OCI-M1 (cell line): ENCODE measurements at regions not wholly inside any gene's neighbourhood (a gene's known extent, or its start where the extent isn't known, plus 50 kb on each side); places are given as distances from the start of the nearest gene placed in this dataset.

ENCODE experiments used
- DNase-seq: peaks from one replicate; lab custom pipeline; 2025; lab: John Stamatoyannopoulos, UW

DNA sequence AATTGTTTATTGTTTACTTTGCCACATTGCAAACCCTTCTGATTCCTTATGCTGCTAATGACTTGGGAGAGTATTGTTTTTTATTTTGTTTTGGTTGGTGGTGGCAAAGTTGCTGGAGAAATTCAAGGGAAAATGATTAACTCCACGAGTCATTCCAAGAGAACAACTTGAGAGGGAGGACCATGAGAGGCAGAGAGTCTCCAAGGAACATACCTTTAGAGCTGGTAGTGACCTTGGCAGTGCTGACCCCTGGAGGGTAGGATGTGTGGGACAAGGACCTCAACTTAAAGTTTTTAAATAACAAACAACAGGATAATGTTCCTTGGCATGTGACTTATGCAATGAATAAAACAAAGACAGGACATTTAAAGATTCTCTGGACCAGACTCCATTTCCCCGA is 139.7 kb downstream of the LRRC70 start:
- peak; percentile 20 for DNase-seq

DNA sequence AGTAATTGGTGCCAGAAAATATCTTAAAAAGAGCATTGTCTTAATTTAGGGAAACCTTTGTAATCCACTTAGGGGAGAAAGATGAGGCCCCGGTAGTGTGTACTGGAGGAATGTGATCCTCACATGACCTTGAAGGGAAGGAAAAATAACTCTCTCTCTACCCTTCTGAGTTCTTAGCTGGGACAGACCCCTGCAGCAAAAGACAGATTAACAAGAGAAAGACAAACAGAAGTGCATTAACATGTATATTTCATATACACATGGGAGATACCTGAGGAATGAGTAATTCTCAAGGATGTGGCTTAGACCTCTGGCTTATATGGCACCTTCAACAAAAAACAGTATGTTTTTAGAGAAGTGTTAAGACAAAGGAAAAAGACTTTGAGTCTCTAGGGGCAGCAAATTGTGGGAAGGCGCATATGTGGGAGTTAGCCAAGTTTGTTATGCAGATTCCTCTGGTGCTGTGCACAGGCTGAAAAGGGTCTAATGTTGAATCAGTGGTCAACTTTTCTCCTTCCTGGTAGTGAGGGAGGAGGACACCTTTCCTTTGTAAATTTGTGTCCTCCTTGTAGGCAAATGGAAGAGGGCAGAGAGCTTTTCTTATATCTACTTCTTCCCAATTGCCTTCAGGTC is 138.8 kb downstream of the LRRC70 start:
- DNase-seq = no peak

DNA sequence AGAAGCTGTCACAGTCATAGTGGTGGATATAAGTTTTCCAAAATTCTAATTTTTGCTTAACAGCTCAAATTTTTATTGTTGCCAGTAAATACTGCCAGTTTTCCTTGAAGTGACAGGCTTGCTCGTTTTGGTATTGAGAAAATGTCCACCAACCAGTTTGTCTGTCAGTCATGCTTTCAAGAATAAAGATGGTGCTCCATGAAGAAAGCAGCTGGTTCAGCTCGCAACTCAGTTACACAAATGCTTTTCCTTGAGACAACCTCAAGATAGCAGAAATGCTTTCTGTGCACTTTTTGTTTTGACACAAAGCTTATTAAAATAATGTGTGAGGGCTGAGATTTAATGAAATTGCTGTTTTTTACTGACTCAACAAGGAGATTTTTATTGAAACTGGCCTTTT is 135.7 kb downstream of the LRRC70 start:
- no peak for DNase-seq

DNA sequence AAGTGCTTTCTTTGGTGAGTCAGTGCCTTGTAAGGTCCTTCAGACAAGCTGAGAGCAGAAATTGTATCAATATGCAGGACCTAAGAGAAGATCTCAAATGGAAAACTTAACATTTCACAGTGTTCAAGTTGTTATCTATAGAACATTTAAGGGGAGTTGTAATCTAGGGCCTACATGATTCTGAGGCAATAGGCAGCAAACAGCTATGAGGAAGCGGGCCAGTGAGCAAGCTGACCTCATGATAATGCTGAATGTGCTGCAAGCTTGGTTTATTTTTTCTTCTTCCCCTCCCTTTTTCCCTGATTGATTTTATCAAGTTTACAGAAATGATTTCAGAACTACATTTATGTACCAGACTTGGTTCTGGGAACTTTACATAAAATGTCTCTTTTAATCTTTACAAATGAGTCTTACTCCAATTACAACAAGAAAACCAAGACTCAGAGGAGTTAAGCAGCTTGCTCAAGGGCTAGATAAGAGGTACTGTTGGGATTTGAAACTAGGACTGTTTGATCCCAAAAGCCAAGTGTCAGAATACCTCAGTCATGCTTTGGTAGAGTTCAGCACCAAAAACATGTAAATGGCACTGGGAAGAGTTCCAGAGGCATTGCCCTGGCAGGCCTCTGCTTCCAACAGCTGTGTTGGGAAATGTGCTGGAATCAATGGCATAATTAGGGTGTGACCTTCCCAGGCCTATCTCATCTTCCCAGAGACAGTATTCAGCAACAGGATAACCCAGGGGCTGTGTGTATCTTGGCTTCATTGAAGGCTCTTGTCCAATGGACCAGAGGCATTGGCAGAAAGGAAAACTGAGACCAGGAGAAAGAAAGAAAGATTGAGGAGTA is 130.1 kb downstream of the LRRC70 start:
- DNase-seq = peak; percentile 74

DNA sequence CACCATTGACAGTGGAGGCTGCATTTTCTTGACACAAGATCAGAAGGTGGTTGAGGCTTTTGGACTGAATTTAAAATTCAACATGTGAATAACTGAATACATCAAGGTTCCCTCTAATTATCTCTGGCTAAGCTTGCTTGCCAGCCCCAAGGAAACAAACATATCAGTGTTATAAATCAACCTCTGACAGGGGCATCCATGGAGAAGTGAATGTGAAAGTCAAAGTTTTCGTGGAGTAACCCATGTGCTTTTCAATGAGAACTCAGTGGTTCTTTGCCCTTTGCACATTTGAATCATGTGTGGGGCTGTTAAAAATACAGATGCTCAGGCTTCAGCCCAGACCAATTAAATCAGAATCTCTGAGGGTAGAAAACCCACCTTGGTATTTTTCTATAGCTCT is 128.9 kb downstream of the LRRC70 start:
- peak; percentile 29 for DNase-seq

DNA sequence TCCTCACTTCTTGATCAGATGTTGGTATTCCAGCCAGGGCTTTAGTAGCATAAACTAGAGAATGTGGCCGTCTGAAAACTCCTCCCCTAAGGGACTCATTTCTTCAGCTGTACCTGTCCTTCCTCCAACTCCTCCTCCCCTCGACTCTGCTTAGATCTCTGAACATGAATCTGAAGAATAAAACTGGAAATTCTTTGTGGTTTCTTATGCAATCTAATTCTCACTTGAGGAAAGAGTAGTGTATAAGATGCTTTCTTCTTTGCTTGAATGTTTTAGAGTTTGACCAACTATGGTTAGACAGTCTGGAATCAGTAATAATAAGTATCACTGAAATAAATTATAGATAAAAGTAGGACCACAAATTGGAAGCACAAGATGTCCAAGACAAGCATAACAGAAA is 128.5 kb downstream of the LRRC70 start:
- DNase-seq = no peak

DNA sequence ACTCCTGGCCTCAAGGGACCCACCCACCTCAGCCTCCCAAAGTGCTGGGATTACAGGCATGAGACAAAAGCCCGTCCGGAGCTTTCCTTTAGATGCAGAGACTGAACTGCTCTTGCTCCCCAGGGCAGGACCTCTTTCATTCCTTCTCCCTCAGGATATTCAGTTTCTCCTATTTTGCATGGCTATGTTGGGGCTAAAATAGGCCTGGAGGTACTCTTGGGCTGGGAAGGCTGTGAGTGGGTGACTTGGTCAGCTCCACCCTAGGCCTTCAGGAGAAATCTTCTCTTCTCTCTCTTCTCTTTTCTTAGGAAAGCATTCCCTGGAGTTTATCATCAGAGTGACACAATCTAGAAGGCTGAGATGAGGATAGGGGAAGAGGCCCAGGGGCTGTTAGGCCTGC is 126.4 kb downstream of the LRRC70 start:
- DNase-seq = no peak

DNA sequence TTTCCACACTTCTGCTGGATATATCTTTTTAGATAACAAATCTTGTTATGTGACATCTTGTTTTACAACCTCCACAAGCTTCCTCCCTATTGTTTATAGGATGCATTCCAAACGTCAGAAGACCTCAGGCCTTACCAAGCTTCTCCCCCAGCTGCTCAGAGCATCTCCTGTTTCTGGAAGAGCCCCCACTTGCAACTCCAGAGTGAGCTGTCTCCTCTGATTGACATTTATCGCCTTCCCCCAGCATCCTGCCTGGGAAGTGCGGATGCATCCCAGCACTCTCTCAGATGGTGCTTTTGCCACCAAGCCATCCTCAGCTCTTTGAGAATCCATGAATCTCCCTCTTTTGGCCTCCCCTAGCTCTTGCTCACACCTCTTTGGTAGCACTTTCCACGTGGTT is 123.5 kb downstream of the LRRC70 start:
- DNase-seq = no peak

DNA sequence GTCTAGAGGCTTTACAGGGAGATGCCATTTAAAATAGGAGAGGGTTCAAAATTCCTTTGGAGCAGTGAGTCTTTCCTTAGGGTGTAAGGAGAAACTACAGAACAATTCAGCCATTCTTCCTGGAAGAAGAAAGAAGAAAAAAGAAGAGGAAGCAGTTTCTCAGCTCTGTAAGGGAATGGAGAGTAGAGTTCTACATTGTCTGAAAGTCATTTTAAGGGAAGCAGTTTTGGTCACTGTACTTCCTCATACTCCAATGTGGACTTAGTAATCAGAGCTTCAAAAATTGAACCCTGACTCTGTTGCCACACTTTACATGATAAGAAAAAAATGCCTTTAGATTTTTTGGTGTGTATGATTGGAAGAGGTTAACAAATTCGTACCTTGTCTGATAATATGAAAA is 122.4 kb downstream of the LRRC70 start:
- DNase-seq = peak; percentile 21

DNA sequence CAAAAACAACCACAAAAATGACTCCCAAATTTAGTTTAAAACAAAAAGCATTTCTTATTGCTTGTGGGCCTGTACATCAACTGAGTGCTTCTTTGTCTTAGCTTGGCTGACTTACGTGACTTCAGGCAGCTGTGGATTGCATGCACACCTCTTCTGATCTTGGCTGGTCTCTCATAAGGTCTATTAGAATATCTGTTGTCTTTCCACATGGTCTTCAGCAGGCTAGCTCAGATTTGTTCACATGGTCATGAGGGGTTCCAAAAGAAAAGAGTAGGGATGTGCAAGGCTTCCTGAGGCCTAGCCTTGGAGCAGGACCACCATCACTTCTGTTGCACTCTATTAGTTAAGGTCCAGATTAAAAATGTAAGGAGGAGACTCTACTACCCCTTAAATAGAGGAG is 120.1 kb downstream of the LRRC70 start:
- no peak for DNase-seq

DNA sequence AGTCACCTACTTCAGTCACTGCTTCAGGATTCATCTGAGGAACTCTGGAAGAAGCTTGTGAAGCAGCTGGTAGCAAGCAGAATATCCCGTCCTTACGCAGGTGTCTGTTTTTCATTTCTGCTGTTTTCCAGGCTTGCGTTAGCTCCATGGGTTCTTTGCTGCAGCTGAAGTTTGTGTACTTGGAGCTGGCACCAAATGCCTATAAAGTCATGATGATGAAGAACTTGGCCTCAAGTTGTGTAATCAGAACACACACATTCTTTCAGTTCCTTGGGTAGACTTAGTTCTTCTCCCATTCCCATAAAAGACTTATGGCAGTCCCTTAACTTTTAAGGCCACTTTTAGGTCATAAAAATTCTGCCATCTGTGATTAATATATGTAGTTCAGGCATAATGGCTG is 116.7 kb downstream of the LRRC70 start:
- DNase-seq = no peak

DNA sequence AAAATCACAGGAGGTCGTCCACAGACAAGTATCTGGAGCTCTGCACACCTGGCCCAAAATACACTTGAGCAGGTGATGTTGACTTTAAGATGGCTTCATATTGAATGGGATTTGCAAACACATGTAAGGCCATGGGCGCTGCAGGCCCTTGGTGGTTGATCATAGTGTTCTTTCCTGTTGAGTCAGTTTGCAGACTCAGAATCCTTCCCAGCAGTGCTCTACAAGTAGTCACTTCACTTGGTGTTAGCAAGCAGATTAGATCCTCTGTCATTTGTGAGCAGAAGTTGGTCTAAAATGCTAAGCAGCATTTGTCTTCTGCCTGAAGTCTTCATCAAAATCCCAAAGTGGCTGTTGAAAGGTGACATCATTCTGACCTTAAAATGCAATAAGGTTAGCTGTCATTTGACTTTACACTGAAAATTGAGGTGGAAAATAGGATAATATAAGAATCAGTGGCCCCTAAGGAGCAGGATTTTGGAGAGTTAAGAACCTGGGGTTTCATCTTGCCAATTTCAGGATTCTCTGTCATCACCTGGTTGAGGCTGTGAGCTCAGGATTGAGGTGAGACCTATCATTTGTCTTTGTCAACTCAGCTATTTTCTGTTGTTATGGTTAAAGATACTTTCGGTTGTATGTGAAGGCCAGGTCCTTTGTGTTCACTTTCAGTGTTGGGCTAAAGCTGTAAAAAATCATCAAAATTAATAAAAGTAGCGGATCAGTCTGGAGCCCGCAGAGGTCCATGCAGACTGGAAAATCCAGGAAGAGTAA is 114.5 kb downstream of the LRRC70 start:
- no peak for DNase-seq

DNA sequence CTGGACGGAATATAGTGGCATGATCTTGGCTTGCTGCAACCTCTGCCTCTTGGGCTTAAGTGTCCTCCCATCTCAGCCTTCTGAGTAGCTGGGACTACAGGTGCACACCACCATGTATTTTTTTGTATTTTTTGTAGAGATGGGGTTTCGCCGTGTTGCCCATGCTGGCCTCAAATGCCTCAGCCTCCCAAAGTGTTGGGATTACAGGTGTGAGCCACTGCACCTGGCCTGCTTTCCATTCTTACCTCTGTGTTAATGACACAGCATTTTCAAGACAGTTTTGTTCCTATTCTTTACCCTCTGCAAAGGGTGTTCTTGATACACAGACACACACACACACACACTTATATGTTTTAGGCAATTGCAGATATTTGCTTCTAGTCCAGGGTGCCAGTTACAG is 113.3 kb downstream of the LRRC70 start:
- no peak for DNase-seq

DNA sequence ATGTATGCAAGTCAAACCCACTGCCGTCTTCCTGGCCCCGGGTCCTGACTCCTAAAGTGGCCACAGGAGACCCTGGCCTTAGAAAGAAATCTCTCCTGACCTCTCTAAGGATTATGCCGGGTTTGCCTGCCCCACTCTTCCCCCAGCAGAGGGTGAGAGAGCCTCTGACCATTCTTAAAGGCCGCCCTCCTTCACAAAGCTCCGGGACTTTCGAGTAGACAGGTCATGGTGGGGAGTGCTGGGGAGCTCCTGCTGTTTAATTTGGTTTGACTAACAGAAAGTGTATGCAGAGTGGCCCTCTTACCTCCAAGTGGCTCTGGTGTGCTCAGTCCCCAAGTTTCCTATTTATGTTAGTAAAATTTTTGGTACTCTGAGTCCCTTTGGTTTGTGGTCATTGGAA is 111.8 kb downstream of the LRRC70 start:
- DNase-seq = no peak

DNA sequence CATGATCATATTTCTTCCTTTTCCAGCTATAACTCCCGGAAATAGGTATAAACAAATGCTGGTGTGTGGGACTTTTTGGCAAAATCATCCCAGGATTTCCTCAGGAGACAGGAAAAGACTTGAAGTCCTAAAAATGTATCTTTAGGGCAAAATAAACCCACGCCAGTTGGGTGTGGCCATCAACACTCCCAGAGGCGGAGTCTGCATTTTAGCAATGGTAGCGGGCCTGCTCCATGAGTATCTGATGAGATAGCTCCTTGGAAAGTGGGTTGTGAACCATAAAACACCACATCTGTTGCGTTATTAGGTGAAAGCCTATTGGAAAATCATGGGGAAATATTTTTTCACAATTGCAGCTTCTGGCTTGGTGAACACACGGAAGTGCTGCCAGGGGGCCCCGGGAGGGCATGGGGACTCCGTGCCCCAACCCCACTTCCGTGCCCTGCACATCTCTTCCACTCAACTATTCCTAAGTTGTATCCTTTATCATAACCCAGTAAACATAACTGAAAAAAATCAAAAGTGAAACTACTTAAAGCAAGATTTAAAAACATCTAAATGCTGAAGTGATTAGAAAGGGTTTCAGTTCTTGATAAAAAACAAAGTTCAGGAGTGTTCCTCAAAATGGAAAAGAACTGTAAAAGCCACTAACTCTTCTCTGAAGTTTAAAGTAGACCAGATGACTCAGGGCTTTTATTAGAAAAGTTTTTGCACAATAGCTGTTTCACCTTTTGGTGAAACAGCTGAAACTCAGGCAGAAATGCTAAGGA is 111.2 kb downstream of the LRRC70 start:
- DNase-seq = peak; percentile 60

DNA sequence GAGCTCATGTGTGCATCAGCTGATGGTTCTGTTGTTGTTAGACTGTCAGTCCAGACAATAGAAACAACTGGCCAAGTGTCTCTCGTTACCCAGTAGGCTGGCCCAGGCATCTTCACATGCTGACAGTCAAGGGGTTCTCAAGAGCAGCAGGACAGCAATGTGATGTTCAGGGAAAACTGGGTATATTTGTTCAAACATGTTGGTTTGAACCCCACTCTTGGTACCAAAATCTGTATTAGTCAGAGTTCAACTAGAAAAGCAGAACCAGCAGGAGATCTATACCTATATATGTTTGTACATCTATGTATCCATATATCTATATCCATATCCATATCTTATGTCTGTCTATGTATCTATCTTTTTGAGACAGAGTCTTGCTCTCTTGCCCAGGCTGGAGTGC is 108.1 kb downstream of the LRRC70 start:
- no peak for DNase-seq

DNA sequence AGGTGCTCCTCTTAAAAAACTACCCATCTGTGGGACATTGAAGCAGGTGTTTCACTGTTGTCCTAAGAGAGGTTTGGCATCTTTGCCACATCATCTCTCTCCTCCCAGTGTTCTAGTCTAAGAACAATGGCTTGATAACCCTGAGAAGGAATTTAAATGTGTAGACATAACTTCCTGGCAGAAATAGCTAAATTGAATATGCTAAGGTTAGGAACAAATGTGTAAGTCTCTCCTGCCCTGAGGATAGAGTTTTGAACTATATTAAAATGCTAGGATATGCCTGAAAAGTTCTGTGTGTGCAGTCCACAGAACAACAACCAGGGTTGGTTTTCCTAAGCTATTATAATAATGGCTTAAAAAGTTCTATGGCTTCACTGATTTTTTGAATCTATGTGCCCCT is 106.6 kb downstream of the LRRC70 start:
- no peak for DNase-seq

DNA sequence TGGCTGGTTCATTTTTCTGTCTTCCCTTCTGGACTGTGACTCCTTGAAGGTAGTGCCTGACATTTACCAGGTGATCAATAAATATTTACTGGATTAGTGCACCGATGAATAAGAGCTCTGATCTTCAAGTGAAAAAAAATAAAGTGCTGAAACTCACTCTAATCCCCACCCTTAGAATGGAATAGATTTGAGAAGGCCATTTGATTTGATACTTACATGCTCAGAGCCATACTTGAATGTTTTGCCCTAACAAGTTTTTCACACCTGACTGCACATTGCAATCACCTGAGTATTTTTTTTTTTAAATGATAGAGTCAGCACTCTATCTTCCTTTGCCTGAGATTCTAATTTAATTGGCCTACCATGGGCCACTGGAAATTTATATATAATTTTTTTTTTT is 105.7 kb downstream of the LRRC70 start:
- no peak for DNase-seq

DNA sequence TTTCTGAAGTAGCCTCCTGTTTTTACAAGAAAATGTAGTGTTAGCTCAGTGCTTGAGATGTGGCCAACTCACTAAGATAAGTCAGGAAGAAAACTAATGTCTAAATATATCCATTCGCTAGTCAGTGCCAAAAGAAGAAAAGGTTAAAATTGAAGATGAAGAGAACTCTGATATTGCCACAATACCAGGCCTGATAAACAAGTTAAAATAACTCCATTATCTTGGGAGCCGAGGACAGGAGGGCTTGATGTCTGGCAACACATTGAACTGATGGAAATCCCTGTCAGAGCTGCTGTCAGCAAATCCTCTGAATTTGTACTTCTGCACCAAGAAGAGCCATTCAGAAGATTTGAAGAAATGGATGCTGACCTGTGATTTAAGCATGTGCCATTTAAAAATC is 103.4 kb downstream of the LRRC70 start:
- no peak for DNase-seq

DNA sequence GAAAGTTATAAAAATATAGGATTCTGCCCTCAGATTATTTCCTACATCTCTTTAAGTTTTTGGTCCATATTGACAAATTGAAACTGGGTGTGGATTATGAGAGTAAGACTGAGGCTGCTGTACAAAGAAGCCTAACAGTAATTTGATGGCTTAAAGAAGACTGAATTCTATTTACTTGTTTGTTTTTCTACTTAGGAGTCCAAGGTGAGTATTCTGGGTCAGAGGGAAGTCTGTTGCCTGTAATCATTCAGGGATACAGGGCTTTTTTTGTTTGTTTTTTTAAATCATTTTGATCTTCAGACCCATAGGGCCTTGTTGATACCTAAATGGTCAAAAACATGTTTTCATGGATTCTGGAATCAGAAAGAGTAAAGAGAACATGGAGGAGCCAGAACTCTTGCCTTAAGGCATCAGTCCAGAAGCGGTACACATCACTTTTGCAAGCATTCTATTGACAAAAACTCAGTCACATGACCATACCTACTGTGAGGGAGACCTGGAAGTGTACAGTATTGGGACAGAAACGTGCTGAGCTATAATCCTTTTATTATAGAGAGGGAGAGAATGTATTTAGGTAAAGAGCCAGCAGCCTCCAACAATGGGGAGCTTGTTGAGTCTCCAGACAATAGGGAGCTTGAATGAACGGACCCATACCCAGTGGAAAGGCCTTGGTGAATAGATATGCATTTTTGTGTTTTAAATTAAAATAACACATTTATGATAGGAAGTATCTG is 102.7 kb downstream of the LRRC70 start:
- no peak for DNase-seq

DNA sequence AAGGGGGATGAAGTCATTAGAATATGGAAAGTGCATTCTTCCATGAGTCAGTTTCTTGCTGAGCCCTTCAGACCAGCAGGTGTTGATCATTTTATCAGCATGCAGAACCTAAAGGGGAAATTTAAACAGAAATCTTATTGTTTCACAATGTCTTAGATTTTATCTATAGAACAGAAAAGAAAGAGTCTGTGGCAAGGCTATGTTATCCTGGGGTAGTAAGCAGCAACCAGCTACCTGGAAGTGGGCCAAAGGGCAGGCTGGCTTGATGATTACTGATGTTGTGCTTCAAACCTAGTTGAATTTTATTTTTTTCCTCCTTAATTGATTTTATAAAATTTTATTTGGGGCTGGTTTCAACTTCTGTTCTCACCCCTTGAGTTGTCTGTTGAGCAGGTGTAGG is 101.5 kb downstream of the LRRC70 start:
- peak; percentile 12 for DNase-seq
